Activated T-helper 1 cell treated with anti-CD3 and anti-CD28 coated beads, Interleukin-12 subunit alpha, Interleukin-12 subunit beta, Interleukin-2, Interleukin-4 antibody, amounts not matched to agents 30 ng/mL and 10 ng/mL and 1 ng/mL, durations not matched to agents 14 hours and 24 hours and 36 hours (primary cell): ENCODE measurements at regions not wholly inside any gene's neighbourhood (a gene's known extent, or its start where the extent isn't known, plus 50 kb on each side); places are given as distances from the start of the nearest gene placed in this dataset.
"Not testable (repeated sequence)": the region's sequence is repeated elsewhere in the genome, so short reads cannot be mapped to it uniquely, and the experiment has no call there.

Experiments used
- DNase-seq: peaks from one replicate; pipeline ENCODE4 v3.0.0; 2021; ENCODE audit warnings: low spot score
- H3K27ac Mint-ChIP-seq: one replicate; pipeline ENCODE4 v1.8.0; 2021; ENCODE audit warnings: mild to moderate bottlenecking, mixed read lengths
- H3K27me3 Mint-ChIP-seq: one replicate; pipeline ENCODE4 v1.8.0; 2022; ENCODE audit warnings: mild to moderate bottlenecking, moderate library complexity, mixed read lengths; ENCODE audit not compliant: insufficient read depth
- H3K36me3 Mint-ChIP-seq: one replicate; pipeline ENCODE4 v1.8.0; 2021; ENCODE audit warnings: low read depth, mixed read lengths
- H3K4me1 Mint-ChIP-seq: one replicate; pipeline ENCODE4 v1.8.0; 2021; ENCODE audit warnings: low read depth, mixed read lengths
- H3K4me3 Mint-ChIP-seq: one replicate; pipeline ENCODE4 v1.8.0; 2021; ENCODE audit warnings: mild to moderate bottlenecking, moderate library complexity, mixed read lengths
- H3K9me3 Mint-ChIP-seq: one replicate; pipeline ENCODE4 v1.8.0; 2021; ENCODE audit warnings: mixed read lengths
- intact Hi-C: fragments of 100-400 bp; cut with micrococcal nuclease; formaldehyde crosslinking; loops from one replicate; pipeline ENCODE4 v1.15.1; 2024

- H3K4me3 Mint-ChIP-seq, result no peak overlapping the region
- H3K36me3 Mint-ChIP-seq, result peaks cover 10% of the 10 kb centered on the region
- H3K4me1 Mint-ChIP-seq, result peaks cover 5% of the 10 kb centered on the region
- no peaks in the 10 kb centered on the region for H3K27me3 Mint-ChIP-seq
- H3K27ac Mint-ChIP-seq, result no peak overlapping the region
- intact Hi-C loops, result no loop called here
- H3K9me3 Mint-ChIP-seq, result peaks cover 20% of the 10 kb centered on the region
- no peak for DNase-seq
Measured at GRCh38 chr5:40355181-40355580, 324.5 kb upstream of the PTGER4 start.

DNA sequence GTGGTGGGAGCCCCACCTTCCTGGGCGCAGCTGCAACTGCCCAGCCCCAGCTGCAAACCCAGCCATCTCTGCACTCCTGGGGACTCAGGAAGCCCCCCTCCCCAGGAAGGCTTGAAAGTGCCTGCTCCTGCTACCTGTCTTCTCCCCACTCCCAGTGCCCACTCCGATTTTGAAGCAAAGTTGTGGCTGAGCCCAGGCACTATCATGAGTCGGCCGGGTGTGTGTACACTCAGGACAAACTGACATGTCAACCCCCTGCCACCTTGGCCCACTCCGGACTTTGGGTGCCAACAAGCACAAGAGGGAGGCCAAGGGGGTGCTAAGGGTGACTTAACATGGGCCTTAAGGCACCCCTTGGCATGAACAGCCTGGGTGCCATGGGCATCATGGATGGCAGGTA, 325.5 kb upstream of the PTGER4 start:
- no peak overlapping the region for H3K4me3 Mint-ChIP-seq
- H3K36me3 Mint-ChIP-seq, result peaks cover 18% of the 10 kb centered on the region
- H3K4me1 Mint-ChIP-seq, result no peaks in the 10 kb centered on the region
- H3K27ac Mint-ChIP-seq, result no peak overlapping the region
- H3K27me3 Mint-ChIP-seq, result no peaks in the 10 kb centered on the region
- peaks cover 31% of the 10 kb centered on the region for H3K9me3 Mint-ChIP-seq
- no peak for DNase-seq
- intact Hi-C loops, result no loop called here

DNA sequence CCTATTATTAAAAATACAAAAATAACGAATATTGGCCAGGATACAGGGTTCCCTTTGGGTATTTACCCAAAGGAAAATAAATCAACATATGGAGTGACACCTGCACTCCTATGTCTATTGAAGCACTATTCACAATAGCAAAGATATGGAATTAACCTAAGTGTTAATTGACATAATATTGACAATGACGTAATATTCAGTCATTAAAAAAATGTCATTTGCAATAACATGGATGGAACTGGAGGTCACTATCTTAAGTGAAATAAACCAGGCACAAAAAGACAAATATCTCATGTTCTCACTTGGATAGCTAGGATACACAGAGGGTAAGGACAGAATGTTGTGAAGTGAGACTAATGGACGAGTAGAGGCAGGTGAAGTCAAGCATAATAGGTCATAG, 326.3 kb upstream of the PTGER4 start:
- H3K4me3 Mint-ChIP-seq, result no peak overlapping the region
- DNase-seq, result no peak
- intact Hi-C loops, result no loop called here
- no peaks in the 10 kb centered on the region for H3K4me1 Mint-ChIP-seq
- H3K36me3 Mint-ChIP-seq, result peaks cover 21% of the 10 kb centered on the region
- H3K9me3 Mint-ChIP-seq, result peaks cover 35% of the 10 kb centered on the region
- H3K27me3 Mint-ChIP-seq, result no peaks in the 10 kb centered on the region
- H3K27ac Mint-ChIP-seq, result no peak overlapping the region

GRCh38 chr5:40347981-40348725, 331.6 kb upstream of the PTGER4 start:
- peak overlapping the region; percentile 6 for H3K27ac Mint-ChIP-seq
- intact Hi-C loops, result no loop called here
- H3K27me3 Mint-ChIP-seq, result no peaks in the 10 kb centered on the region
- H3K9me3 Mint-ChIP-seq, result peaks cover 42% of the 10 kb centered on the region
- no peak overlapping the region for H3K4me3 Mint-ChIP-seq
- no peaks in the 10 kb centered on the region for H3K4me1 Mint-ChIP-seq
- no peak for DNase-seq
- peaks cover 26% of the 10 kb centered on the region for H3K36me3 Mint-ChIP-seq

- H3K36me3 Mint-ChIP-seq, result peaks cover 26% of the 10 kb centered on the region
- DNase-seq, result no peak
- no peak overlapping the region for H3K27ac Mint-ChIP-seq
- no peaks in the 10 kb centered on the region for H3K4me1 Mint-ChIP-seq
- H3K4me3 Mint-ChIP-seq, result no peak overlapping the region
- H3K9me3 Mint-ChIP-seq, result peaks cover 48% of the 10 kb centered on the region
- no peaks in the 10 kb centered on the region for H3K27me3 Mint-ChIP-seq
- intact Hi-C loops, result no loop called here
Measured at GRCh38 chr5:40346901-40347300, 332.8 kb upstream of the PTGER4 start.

GRCh38 chr5:40338434-40338833, 341.3 kb upstream of the PTGER4 start:
- H3K27ac Mint-ChIP-seq, result peak overlapping the region; percentile 77
- H3K27me3 Mint-ChIP-seq, intact Hi-C loops, DNase-seq: not testable (repeated sequence)
- peaks cover 25% of the 10 kb centered on the region for H3K36me3 Mint-ChIP-seq
- H3K9me3 Mint-ChIP-seq, result peaks cover 42% of the 10 kb centered on the region
- peaks cover 38% of the 10 kb centered on the region for H3K4me1 Mint-ChIP-seq
- peak overlapping the region; percentile 1 for H3K4me3 Mint-ChIP-seq

DNA sequence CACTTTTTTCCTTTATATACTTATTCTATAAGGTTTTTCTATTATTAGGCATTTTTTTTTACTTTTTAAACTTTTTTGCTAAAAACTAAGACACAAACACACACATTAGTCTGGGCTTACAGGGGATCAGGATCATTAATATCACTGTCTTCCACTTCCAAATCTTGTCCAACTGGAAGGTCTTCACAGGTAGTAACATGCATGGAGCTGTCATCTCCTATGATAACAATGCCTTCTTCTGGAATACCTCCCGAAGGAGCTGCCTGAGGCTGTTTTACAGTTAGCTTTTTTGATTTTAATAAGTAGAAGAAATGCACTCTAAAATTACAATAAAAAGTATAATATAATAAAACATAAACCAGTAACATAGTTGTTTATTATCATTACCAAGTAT, 345.5 kb upstream of the PTGER4 start:
- Mint-ChIP-seq H3K9me3 (peaks cover 24% of the 10 kb centered on the region), H3K36me3 (peaks cover 24% of the 10 kb centered on the region), H3K27ac (no peak overlapping the region), H3K4me1 (peaks cover 46% of the 10 kb centered on the region), H3K27me3 (no peaks in the 10 kb centered on the region), H3K4me3 (no peak overlapping the region)
- intact Hi-C loops, result no loop called here
- no peak for DNase-seq

DNA sequence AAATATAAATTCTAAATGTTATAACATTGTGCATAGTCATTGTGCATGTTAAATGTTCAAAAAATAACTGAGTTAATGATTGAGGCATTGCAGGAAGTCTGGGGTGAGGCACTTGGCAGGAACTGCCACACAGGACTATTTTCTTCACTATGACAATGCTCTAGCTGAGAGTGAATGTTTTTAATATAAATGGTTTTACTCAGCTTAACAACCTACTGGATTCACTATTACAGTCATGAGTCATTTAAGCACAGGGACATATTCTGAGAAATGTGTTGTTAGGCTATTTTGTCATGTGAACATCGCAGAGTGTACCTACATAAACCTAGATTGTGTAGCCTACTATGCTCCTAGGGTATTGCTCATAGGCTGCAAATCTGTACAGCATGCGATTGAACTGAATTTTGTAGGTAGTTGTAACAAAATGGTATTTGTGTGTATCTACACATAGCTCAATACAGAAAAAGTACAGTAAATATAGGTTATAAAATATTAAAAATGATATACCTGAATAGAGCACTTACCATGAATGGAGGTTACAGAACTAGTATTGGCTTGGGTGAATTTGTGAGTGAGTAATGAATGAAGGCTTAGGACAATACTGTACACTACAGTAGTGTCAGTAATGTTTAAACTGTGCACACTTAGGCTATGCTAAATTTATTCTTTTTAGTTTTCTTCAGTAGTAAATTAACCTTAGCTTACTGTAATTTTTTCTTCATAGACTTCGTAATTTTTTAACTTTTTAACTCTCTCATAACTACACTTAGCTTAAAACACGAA, 346.1 kb upstream of the PTGER4 start:
- Mint-ChIP-seq H3K9me3 (peaks cover 21% of the 10 kb centered on the region), H3K27ac (peak overlapping the region; percentile 27)
- intact Hi-C loops, result loop anchor here (1.0 to 2.0 kb wide), 12 partner anchors 25 to 385 kb away; no protein-coding TSS in a partner anchor

DNA sequence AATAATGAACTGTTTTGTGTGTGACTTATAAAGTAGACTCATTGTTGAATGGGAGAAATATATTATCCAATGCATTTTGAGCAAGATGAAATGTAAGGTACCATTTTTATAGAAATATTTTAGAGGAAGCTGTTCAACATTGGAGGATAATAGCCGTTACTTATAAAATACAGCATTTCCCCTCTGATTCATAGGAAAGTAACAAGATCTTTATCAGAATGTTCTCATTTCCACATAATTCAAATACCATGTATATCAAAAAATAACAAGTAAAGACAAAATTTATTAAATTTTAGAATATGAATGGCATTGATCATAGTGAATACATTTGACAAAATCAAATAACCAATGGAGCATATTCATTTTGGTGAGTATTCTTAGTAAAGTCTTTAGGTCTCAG, 346.7 kb upstream of the PTGER4 start:
- DNase-seq, result no peak
- no peak overlapping the region for H3K4me3 Mint-ChIP-seq
- intact Hi-C loops, result loop anchor here (1.0 to 2.0 kb wide), 12 partner anchors 25 to 384 kb away; no protein-coding TSS in a partner anchor
- peaks cover 19% of the 10 kb centered on the region for H3K36me3 Mint-ChIP-seq
- H3K27me3 Mint-ChIP-seq, result no peaks in the 10 kb centered on the region
- H3K27ac Mint-ChIP-seq, result peak overlapping the region; percentile 27
- H3K4me1 Mint-ChIP-seq, result peaks cover 36% of the 10 kb centered on the region
- peaks cover 17% of the 10 kb centered on the region for H3K9me3 Mint-ChIP-seq

More for the DNA sequence above, 346.1 kb upstream of the PTGER4 start:
- H3K27me3 Mint-ChIP-seq, result no peaks in the 10 kb centered on the region
- peaks cover 43% of the 10 kb centered on the region for H3K4me1 Mint-ChIP-seq
- no peak for DNase-seq
- H3K4me3 Mint-ChIP-seq, result no peak overlapping the region
- peaks cover 21% of the 10 kb centered on the region for H3K36me3 Mint-ChIP-seq

DNA sequence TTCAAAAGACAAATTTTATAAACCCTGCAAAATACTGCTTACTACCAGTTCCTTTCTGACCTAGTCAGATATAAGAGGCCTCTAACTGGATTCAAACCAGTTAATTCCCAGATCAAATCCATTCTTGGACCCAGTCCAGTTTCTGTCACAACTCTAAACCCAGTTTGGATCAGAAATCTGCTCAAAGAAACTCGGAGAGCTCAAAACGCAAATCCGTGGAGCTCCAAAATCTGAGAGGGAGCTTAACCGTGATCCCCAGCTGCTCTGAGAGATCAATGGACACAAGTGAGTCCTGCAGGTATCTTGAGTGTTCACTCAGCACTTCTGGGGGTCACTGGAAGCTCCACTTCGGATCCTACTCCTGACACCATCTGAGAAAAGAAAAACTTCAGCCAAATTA, 348.1 kb upstream of the PTGER4 start:
- no peak for DNase-seq
- Mint-ChIP-seq H3K27ac (no peak overlapping the region), H3K27me3 (no peaks in the 10 kb centered on the region), H3K9me3 (peaks cover 8% of the 10 kb centered on the region), H3K36me3 (peaks cover 13% of the 10 kb centered on the region), H3K4me3 (no peak overlapping the region), H3K4me1 (peaks cover 24% of the 10 kb centered on the region)
- intact Hi-C loops, result loop anchor here (2.0 kb wide), 2 partner anchors 109 to 383 kb away; no protein-coding TSS in a partner anchor

DNA sequence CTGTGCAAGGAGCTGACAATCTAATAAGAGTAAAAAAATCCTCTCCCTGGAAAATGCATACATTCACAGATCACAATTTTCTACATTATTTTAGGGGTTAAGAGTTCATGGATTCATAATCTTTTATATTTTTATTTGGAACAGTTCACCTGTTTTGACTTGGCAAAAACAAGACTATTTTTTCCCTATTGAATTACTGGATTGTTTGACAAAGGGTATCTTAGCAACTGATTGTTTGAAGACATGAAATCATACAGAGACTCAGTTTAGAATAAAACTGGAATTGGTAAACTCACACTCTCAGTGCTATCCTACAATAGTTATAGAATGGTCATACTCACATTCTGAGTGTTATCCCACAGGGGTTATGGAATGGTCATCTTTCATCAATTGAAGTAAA, 358.2 kb upstream of the PTGER4 start:
- Mint-ChIP-seq H3K27me3 (no peaks in the 10 kb centered on the region), H3K27ac (no peak overlapping the region), H3K4me1 (peaks cover 22% of the 10 kb centered on the region), H3K36me3 (no peaks in the 10 kb centered on the region), H3K4me3 (no peak overlapping the region), H3K9me3 (peaks cover 10% of the 10 kb centered on the region)
- no peak for DNase-seq
- intact Hi-C loops, result no loop called here

- DNase-seq, result no peak
- intact Hi-C loops, result no loop called here
- Mint-ChIP-seq H3K27ac (no peak overlapping the region), H3K27me3 (no peaks in the 10 kb centered on the region), H3K4me1 (peaks cover 21% of the 10 kb centered on the region), H3K36me3 (no peaks in the 10 kb centered on the region), H3K4me3 (no peak overlapping the region), H3K9me3 (no peaks in the 10 kb centered on the region)
Measured at GRCh38 chr5:40318395-40318794, 361.3 kb upstream of the PTGER4 start.

DNA sequence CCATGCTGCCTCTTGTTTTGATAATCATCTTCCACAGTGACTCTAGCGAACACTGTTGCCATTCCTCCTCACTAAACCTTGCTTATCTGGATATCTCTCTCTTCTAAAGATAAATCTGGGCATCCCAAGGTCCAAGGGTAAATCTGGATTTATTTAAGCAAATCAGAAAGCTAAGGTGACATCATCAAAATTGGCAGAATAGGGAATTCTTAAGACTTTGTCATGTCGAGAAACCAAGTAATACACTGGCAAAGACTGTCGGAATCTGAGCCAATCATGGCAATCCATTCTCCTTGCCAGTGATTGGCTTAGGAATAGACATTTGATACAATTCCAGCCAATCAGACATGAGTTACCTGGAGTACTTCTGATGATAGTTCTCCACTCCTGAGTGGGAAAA, 362.7 kb upstream of the PTGER4 start:
- Mint-ChIP-seq H3K4me3 (no peak overlapping the region), H3K27ac (no peak overlapping the region), H3K9me3 (no peaks in the 10 kb centered on the region), H3K4me1 (peaks cover 21% of the 10 kb centered on the region), H3K36me3 (peaks cover 1% of the 10 kb centered on the region), H3K27me3 (no peaks in the 10 kb centered on the region)
- DNase-seq, result no peak
- intact Hi-C loops, result no loop called here
